ENCODE measurements at regions not wholly inside any gene's neighbourhood (a gene's known extent, or its start where the extent isn't known, plus 50 kb on each side); places are given as distances from the start of the nearest gene placed in this dataset.

DNA sequence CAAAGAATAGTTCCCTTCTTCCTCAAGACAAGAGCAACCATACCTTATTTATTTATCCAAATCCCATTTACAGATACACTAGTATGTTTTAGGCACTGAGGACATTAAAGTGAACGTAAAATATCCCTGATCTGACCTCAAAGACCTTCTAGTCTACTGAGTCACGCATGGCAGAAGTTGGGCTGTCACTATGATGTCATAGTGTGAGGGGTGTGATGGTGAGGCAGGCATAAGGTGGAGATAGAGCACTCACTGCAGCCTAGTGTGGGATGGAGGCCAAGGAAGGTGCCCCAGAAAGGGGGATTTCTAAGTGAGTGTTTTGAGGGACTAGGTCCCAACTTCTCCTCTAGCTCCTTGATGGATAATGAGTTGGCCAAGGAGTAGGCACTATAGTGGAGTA is 249.5 kb upstream of the SKOR2 start:
- H3K79me1 ChIP-seq (ENCODE audit: low read depth in 1 of 2, low read length in 2 of 2), result no peaks in the 10 kb centered on the region
- no peak for ATAC-seq (ENCODE audit: low read depth)
- H3K23ac ChIP-seq (ENCODE audit: low read depth, low read length), result no peak overlapping the region
- ChIA-PET CTCF (no interaction called here), POLR2A (ENCODE audit: unreplicated experiment) (no interaction called here)
- no peaks in the 10 kb centered on the region for H3K9me1 ChIP-seq (ENCODE audit: insufficient read depth, low read length)
- no peak overlapping the region for H2BK5ac ChIP-seq (ENCODE audit: low read depth, low read length, poor library complexity, severe bottlenecking)
- dilution Hi-C loops (cut with HindIII; ENCODE audit: low sequenced_read_pairs, unreplicated experiment), result no loop called here
- no peak overlapping the region for H2BK20ac ChIP-seq (ENCODE audit: low read depth, low read length)
- H2BK120ac ChIP-seq (ENCODE audit: low read depth, low read length), result no peak overlapping the region
- no CpG with 5 or more reads among the region's 2 CpGs for WGBS, 2 experiments (ENCODE audit: extremely low coverage in 2 of 2, insufficient read length in 1 of 2)
- in situ Hi-C loops (cut with MboI; ENCODE audit: low sequenced_read_pairs), result no loop called here
- no peaks in the 10 kb centered on the region for H3K36me3 ChIP-seq (ENCODE audit: control insufficient read depth, insufficient read depth, low read length)
- H3K4me2 ChIP-seq (ENCODE audit: low read depth, low read length), result no peak overlapping the region
- H3K27me3 ChIP-seq (ENCODE audit: control insufficient read depth, insufficient read depth, low read length), result no peaks in the 10 kb centered on the region
- H3K9me3 ChIP-seq (ENCODE audit: control insufficient read depth, insufficient read depth, low read length), result peaks cover 11% of the 10 kb centered on the region
- TF ChIP-seq CHD1 (IDR thresholded peaks at IDR 0.05; ENCODE audit: low read depth, low read length) (no peak), RAD21 (IDR thresholded peaks at IDR 0.05; ENCODE audit: low read length) (no peak), MAFK (IDR thresholded peaks at IDR 0.05; ENCODE audit: low read depth, low read length) (no peak), CEBPB (IDR thresholded peaks at IDR 0.05; ENCODE audit: low read depth, low read length) (no peak), MXI1 (IDR thresholded peaks at IDR 0.05; ENCODE audit: borderline replicate concordance, low read depth, low read length) (no peak), FOS (IDR thresholded peaks at IDR 0.05; ENCODE audit: low read depth, low read length) (no peak), POLR2A (IDR thresholded peaks at IDR 0.05; ENCODE audit: low read depth, low read length) (no peak), BHLHE40 (IDR thresholded peaks at IDR 0.05; ENCODE audit: low read depth, low read length) (no peak)
- TF ChIP-seq, protein P1, sequence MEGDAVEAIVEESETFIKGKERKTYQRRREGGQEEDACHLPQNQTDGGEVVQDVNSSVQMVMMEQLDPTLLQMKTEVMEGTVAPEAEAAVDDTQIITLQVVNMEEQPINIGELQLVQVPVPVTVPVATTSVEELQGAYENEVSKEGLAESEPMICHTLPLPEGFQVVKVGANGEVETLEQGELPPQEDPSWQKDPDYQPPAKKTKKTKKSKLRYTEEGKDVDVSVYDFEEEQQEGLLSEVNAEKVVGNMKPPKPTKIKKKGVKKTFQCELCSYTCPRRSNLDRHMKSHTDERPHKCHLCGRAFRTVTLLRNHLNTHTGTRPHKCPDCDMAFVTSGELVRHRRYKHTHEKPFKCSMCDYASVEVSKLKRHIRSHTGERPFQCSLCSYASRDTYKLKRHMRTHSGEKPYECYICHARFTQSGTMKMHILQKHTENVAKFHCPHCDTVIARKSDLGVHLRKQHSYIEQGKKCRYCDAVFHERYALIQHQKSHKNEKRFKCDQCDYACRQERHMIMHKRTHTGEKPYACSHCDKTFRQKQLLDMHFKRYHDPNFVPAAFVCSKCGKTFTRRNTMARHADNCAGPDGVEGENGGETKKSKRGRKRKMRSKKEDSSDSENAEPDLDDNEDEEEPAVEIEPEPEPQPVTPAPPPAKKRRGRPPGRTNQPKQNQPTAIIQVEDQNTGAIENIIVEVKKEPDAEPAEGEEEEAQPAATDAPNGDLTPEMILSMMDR (conservative IDR thresholded peaks at IDR 0.05; ENCODE audit: low read depth, low read length), result no peak
- TF ChIP-seq, protein P2, sequence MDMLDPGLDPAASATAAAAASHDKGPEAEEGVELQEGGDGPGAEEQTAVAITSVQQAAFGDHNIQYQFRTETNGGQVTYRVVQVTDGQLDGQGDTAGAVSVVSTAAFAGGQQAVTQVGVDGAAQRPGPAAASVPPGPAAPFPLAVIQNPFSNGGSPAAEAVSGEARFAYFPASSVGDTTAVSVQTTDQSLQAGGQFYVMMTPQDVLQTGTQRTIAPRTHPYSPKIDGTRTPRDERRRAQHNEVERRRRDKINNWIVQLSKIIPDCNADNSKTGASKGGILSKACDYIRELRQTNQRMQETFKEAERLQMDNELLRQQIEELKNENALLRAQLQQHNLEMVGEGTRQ (IDR thresholded peaks at IDR 0.05; ENCODE audit: low read depth, low read length), result no peak
- no peak overlapping the region for H2AK9ac ChIP-seq (replicated peaks; ENCODE audit: low read depth, low read length, poor library complexity)
- H3K4ac ChIP-seq (ENCODE audit: low read depth, low read length), result no peak overlapping the region
- no peak overlapping the region for H4K8ac ChIP-seq (ENCODE audit: low read depth in 2 of 2, low read length in 2 of 2)
- H3K56ac ChIP-seq (ENCODE audit: extremely low read depth, insufficient read depth, low read length), result no peak overlapping the region
- H2BK15ac ChIP-seq (ENCODE audit: low read depth, low read length), result no peak overlapping the region
- H3K4me1 ChIP-seq (ENCODE audit: control insufficient read depth, insufficient read depth, low read length), result no peaks in the 10 kb centered on the region
- no peak overlapping the region for H3K9ac ChIP-seq (ENCODE audit: low read depth, low read length)
- intact Hi-C loops (cut with micrococcal nuclease), result no loop called here
- no TSS peak for BruUV-seq (replicated peaks)
- no peaks in the 10 kb centered on the region for H4K20me1 ChIP-seq (ENCODE audit: insufficient read depth, low read length)
- no peak overlapping the region for H3K4me3 ChIP-seq (ENCODE audit: insufficient read depth, low read depth, low read length)
- no peak for DNase-seq
- H3K27ac ChIP-seq (ENCODE audit: insufficient read depth, low read length), result no peak overlapping the region
- H2AK5ac ChIP-seq (ENCODE audit: low read depth, low read length), result no peak overlapping the region
- H3K14ac ChIP-seq (replicated peaks; ENCODE audit: low read depth, low read length), result no peak overlapping the region
- H4K91ac ChIP-seq (ENCODE audit: insufficient read depth, low read depth, low read length), result no peak overlapping the region
- no peak overlapping the region for H4K5ac ChIP-seq (ENCODE audit: low read depth, low read length)
- no peak overlapping the region for H3K18ac ChIP-seq (ENCODE audit: low read depth, low read length)
- no peak overlapping the region for H2AFZ ChIP-seq (replicated peaks; ENCODE audit: low read length, poor library complexity)
